ENCODE measurements at regions not wholly inside any gene's neighbourhood (a gene's known extent, or its start where the extent isn't known, plus 50 kb on each side); places are given as distances from the start of the nearest gene placed in this dataset.

DNA sequence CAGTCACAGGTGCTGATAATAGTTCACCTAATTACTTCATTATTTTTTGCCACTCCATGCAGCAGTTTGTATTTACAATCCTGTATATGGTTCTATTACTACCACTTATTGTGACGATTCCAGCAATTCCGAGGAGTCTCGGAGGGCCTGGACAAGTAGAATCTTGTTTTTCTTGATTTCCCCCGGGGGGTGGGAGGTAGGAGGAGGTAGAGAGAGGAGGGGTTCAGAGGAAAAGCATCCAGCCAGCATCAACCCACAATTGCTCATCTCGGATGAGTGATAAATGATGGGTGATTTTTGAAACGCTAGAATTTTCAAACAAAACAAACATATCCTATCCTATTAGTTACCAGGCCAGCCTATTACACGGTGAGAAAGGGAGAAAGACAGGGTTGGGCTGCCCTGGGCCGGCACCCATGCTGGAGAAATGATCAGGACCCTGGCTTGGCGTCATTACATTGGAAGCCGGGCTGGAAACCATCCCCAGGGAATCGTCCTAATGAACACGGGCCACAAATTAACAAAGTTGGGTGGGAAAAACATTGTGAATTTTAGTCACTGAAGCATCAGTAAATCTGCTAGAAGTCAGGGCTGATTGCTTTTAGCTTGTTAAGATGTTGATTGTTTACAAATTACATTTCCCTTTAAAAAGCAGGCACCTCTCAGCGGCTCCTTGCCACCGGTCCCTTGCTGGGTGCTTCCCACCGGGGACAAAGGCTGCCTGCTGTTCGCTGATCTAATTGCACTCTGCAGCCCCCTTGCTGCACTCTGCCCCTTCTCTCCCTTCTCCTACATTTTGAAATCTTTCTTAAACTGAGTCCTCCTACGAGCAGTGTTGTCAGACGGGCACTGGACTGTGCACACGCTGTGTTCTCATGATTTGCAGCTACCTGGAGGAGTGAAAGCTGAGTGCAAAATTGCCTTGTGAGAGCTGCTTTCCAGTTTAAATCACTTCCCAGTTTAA, 95.5 kb downstream of the FAM204A start:
- TF ChIP-seq POLR2AphosphoS5 (IDR thresholded peaks at IDR 0.05; ENCODE audit: low read depth, low read length) (no peak), TAF1 (IDR thresholded peaks at IDR 0.05; ENCODE audit: borderline replicate concordance, low read depth, low read length) (no peak), POLR2A (IDR thresholded peaks at IDR 0.05; ENCODE audit: low read depth, low read length) (no peak)
- DNase-seq (ENCODE audit: insufficient read length): no peak
- FAIRE-seq: no peak

DNA sequence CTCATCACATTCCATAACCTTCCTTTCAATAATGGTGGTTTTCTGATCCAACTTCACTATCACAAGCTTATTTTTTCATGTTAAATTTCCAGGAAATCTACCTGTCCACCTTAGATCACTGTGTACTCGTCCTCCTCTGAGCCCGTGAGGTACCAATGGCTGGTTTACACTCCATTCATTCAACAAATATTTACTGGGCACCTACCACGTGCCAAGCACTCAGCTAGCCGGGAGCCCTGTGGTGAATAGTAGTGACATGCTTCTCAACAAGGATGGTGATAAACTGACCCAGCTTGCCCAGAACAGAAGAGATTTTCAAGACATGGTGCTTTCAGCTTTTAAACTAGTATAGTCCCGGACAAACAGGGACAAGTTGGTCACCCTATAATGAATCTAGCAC, 98.2 kb downstream of the FAM204A start:
- DNase-seq (ENCODE audit: insufficient read length) (no peak), FAIRE-seq (no peak)
- TF ChIP-seq POLR2A (IDR thresholded peaks at IDR 0.05; ENCODE audit: low read depth, low read length): no peak
- no peak for TF ChIP-seq POLR2AphosphoS5 (IDR thresholded peaks at IDR 0.05; ENCODE audit: low read depth, low read length)
- TF ChIP-seq TAF1 (IDR thresholded peaks at IDR 0.05; ENCODE audit: borderline replicate concordance, low read depth, low read length): no peak

DNA sequence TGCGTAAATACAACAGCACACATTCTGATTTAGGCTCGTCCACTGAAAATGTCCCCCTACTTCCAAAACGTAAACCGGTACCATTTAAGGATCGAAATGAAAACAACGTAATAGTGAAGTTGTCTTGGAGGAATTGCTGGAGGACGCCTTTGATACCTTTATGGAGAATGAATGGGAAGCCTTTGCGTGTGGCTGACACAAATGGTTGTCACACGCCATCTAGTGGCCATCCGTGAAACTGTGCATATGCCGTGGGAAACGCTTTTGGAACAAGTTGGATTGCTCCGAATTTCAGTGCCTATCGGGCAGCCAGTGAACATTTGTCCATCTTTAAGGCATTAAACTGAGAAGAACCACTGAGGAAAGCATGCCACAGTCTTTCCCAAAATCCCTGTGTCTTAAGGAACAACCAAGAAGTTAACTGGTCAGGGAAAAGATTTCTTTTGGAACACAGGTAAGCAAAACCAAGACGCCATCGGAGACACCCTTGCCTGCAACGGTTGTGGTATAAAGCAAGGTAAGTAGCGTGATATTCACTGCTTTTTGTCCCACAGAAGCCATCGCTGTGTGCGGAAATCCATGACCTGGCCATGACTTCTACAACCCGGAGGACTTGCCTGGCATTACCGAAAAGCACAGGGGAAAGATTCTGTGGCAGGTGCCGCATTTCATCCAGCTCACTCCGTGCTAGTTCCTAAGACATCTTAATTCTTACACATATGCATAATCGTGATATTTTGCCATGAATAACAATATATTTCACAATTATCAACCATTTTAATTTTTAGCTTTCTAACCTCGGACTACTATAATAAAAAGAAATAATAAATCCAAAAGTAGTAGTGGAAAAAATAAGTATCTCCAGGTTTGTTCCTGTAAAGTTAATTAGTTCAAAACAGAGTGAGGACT, 100.6 kb downstream of the FAM204A start:
- DNase-seq (ENCODE audit: insufficient read length) (peak; percentile 21), FAIRE-seq (peak; percentile 91)
- TF ChIP-seq POLR2AphosphoS5 (IDR thresholded peaks at IDR 0.05; ENCODE audit: low read depth, low read length) (no peak), TAF1 (IDR thresholded peaks at IDR 0.05; ENCODE audit: borderline replicate concordance, low read depth, low read length) (no peak), POLR2A (IDR thresholded peaks at IDR 0.05; ENCODE audit: low read depth, low read length) (no peak)

DNA sequence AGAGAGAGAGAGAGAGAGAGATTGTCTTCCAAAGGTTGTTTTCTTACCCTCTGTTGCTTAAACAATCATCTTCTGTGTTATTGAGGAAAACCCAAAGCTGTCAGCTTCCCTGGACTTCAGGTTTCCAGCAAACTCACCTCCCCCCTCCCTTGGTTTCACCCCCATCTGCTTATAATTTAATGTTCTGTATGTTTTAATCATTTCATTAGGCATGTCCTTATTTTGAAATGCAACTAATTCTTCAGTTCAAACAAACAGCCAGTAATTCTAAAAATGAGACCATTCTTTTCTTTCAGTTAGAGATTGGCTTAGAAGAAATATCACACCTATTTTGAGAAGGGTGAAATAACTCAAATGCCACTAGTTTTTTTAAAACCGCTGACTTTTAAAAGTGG, 102.9 kb downstream of the FAM204A start:
- TF ChIP-seq POLR2A (IDR thresholded peaks at IDR 0.05; ENCODE audit: low read depth, low read length): no peak
- no peak for TF ChIP-seq POLR2AphosphoS5 (IDR thresholded peaks at IDR 0.05; ENCODE audit: low read depth, low read length)
- TF ChIP-seq TAF1 (IDR thresholded peaks at IDR 0.05; ENCODE audit: borderline replicate concordance, low read depth, low read length): no peak
- DNase-seq (ENCODE audit: insufficient read length) (no peak), FAIRE-seq (no peak)

DNA sequence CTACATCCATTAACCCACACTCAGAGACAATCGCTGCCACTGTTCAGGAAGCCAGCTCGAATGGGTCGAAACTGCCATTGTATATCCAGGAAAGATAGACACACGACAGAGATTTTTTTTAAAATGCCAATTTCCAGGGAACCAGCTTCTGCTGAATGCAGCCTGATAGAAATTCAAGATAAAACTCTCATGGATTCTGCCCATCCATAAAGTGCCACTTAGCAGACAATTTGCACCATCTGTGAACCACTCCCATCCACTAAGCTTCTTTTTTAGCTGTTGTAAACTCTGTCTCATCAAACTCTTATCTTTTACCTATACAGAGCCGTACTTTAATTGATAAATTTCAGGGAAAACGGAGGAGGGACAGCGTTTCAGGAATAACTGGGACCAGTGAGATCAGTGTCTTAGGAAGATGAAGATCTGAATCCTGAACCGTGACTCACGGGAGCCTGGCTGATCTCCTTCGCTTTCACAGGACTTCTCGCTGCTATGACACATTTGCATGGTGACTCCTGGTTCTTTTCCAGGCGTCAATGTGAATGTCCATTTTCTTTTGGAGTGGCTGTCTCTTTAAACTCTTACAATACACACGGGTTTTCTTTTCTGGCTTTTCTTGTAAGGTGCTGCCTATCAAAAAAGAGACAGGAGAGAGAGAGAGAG, 103.4 kb downstream of the FAM204A start:
- FAIRE-seq (no peak), DNase-seq (ENCODE audit: insufficient read length) (no peak)
- no peak for TF ChIP-seq POLR2A (IDR thresholded peaks at IDR 0.05; ENCODE audit: low read depth, low read length)
- TF ChIP-seq POLR2AphosphoS5 (IDR thresholded peaks at IDR 0.05; ENCODE audit: low read depth, low read length): no peak
- TF ChIP-seq TAF1 (IDR thresholded peaks at IDR 0.05; ENCODE audit: borderline replicate concordance, low read depth, low read length): no peak

DNA sequence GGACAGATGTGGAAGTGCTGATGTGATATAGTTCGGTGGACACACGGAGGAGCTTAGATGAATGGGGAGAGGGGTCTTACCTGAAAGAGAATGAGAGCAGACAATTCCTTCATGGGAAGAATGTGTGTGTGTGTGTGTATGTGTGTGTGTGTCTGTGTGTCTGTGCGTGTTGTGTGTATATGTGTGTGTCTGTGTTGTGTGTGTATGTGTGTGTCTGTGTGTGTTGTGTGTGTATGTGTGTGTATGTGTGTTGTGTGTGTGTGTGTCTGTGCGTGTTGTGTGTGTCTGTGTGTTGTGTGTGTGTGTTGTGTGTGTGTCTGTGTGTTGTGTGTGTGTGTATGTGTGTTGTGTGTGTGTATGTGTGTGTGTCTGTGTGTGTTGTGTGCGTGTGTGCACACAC, 104.2 kb downstream of the FAM204A start:
- DNase-seq (ENCODE audit: insufficient read length) (no peak), FAIRE-seq (peak; percentile 9)
- TF ChIP-seq POLR2AphosphoS5 (IDR thresholded peaks at IDR 0.05; ENCODE audit: low read depth, low read length) (no peak), POLR2A (IDR thresholded peaks at IDR 0.05; ENCODE audit: low read depth, low read length) (no peak), TAF1 (IDR thresholded peaks at IDR 0.05; ENCODE audit: borderline replicate concordance, low read depth, low read length) (no peak)

DNA sequence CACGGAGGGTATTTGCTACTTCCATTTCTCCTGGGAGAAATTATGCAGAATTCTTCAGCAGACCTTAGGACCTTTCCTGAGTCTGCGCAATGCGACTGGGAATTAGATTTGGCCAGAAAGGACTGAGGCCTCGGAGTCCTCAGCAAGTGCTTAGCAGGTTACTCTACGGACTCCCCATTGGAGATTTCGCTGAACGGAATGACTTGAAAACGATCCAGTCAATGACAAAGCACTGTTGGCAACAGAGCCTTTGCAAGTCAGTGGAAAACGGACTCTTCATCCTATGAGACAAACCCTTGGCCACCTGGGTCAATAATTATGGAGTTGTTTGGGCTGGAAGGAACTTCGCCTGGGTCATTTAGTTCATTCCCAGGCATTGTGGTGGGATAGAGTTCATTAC, 107.4 kb downstream of the FAM204A start:
- FAIRE-seq (no peak), DNase-seq (ENCODE audit: insufficient read length) (no peak)
- no peak for TF ChIP-seq TAF1 (IDR thresholded peaks at IDR 0.05; ENCODE audit: borderline replicate concordance, low read depth, low read length)
- TF ChIP-seq POLR2A (IDR thresholded peaks at IDR 0.05; ENCODE audit: low read depth, low read length): no peak
- TF ChIP-seq POLR2AphosphoS5 (IDR thresholded peaks at IDR 0.05; ENCODE audit: low read depth, low read length): no peak

GRCh38 chr10:118220346-118220850, 121.7 kb downstream of the FAM204A start:
- TF ChIP-seq POLR2A (IDR thresholded peaks at IDR 0.05; ENCODE audit: low read depth, low read length): no peak
- no peak for TF ChIP-seq TAF1 (IDR thresholded peaks at IDR 0.05; ENCODE audit: borderline replicate concordance, low read depth, low read length)
- TF ChIP-seq POLR2AphosphoS5 (IDR thresholded peaks at IDR 0.05; ENCODE audit: low read depth, low read length): no peak
- FAIRE-seq: no peak
- no peak for DNase-seq (ENCODE audit: insufficient read length)

GRCh38 chr10:118218562-118218961, 123.6 kb downstream of the FAM204A start:
- DNase-seq (ENCODE audit: insufficient read length) (no peak), FAIRE-seq (no peak)
- TF ChIP-seq POLR2A (IDR thresholded peaks at IDR 0.05; ENCODE audit: low read depth, low read length): no peak
- no peak for TF ChIP-seq POLR2AphosphoS5 (IDR thresholded peaks at IDR 0.05; ENCODE audit: low read depth, low read length)
- no peak for TF ChIP-seq TAF1 (IDR thresholded peaks at IDR 0.05; ENCODE audit: borderline replicate concordance, low read depth, low read length)

DNA sequence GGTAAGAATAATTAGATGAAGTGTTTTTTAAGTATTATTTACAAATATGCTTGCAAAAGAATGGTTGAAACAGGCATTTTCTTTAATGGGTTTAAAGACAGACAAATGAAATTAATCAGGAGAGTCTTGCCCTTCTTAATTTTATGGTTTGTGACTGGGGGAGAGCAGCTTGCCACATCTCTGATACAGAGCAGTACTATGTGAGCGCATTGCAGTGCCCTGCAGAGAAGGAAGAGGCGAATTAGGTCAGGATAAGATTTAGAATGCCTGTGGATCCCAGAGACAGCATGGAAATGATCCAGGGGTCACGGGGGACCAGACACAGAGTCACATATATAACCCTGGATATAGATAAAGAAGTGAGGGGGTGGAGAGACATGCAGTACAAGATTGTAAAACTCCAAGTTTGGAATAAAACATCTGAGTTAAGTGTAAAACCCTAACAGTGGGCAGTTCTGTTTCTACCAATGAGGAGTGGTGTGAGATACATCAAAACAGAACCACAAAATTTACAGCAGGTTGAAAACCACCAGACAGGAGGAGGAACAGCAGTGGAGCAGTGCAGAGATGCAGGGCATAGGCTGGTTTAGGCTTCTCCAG, 125.5 kb downstream of the FAM204A start:
- DNase-seq (ENCODE audit: insufficient read length): no peak
- TF ChIP-seq POLR2AphosphoS5 (IDR thresholded peaks at IDR 0.05; ENCODE audit: low read depth, low read length) (no peak), POLR2A (IDR thresholded peaks at IDR 0.05; ENCODE audit: low read depth, low read length) (no peak), TAF1 (IDR thresholded peaks at IDR 0.05; ENCODE audit: borderline replicate concordance, low read depth, low read length) (no peak)
- FAIRE-seq: no peak
